ENCODE measurements at regions not wholly inside any gene's neighbourhood (a gene's known extent, or its start where the extent isn't known, plus 50 kb on each side); places are given as distances from the start of the nearest gene placed in this dataset.

- Histone ChIP-seq H3K9me3 (no peaks in the 10 kb centered on the region), H3K27ac (no peak overlapping the region), H3K4me1 (replicated peaks) (no peaks in the 10 kb centered on the region), H3K36me3 (no peaks in the 10 kb centered on the region), H3K4me3 (no peak overlapping the region), H3K27me3 (replicated peaks; ENCODE audit: insufficient read depth) (no peaks in the 10 kb centered on the region)
- TF ChIP-seq POLR2A (IDR thresholded peaks at IDR 0.05) (no peak), CTCF (IDR thresholded peaks at IDR 0.05) (no peak), POLR2AphosphoS5 (IDR thresholded peaks at IDR 0.05) (no peak)
- WGBS, result 75% methylated on average over 2 of the region's 2 CpGs
- no peak for DNase-seq (ENCODE audit: low spot score)
- intact Hi-C loops (cut with DNase I), result no loop called here
These were observed 234.7 kb upstream of the NPY start for GRCh38 chr7:24049296-24049695.

- no peak for TF ChIP-seq POLR2A (IDR thresholded peaks at IDR 0.05)
- TF ChIP-seq POLR2AphosphoS5 (IDR thresholded peaks at IDR 0.05), result no peak
- TF ChIP-seq CTCF (IDR thresholded peaks at IDR 0.05), result no peak
- Histone ChIP-seq H3K27me3 (replicated peaks; ENCODE audit: insufficient read depth) (no peaks in the 10 kb centered on the region), H3K27ac (no peak overlapping the region), H3K4me1 (replicated peaks) (no peaks in the 10 kb centered on the region), H3K36me3 (no peaks in the 10 kb centered on the region), H3K4me3 (no peak overlapping the region), H3K9me3 (no peaks in the 10 kb centered on the region)
- no peak for DNase-seq (ENCODE audit: low spot score)
- intact Hi-C loops (cut with DNase I), result no loop called here
- 62% methylated on average over 7 of the region's 7 CpGs for WGBS
These were observed 232.9 kb upstream of the NPY start for GRCh38 chr7:24050991-24051560.

- H3K4me1 ChIP-seq (replicated peaks), result no peaks in the 10 kb centered on the region
- TF ChIP-seq POLR2AphosphoS5 (IDR thresholded peaks at IDR 0.05) (no peak), CTCF (IDR thresholded peaks at IDR 0.05) (no peak), POLR2A (IDR thresholded peaks at IDR 0.05) (no peak)
- no peaks in the 10 kb centered on the region for H3K9me3 ChIP-seq
- no peak overlapping the region for H3K27ac ChIP-seq
- H3K36me3 ChIP-seq, result no peaks in the 10 kb centered on the region
- 91% methylated on average over 5 of the region's 5 CpGs for WGBS
- H3K27me3 ChIP-seq (replicated peaks; ENCODE audit: insufficient read depth), result no peaks in the 10 kb centered on the region
- intact Hi-C loops (cut with DNase I), result no loop called here
- no peak overlapping the region for H3K4me3 ChIP-seq
- DNase-seq (ENCODE audit: low spot score), result no peak
These were observed 232.3 kb upstream of the NPY start for GRCh38 chr7:24051651-24052050.

- no peaks in the 10 kb centered on the region for H3K36me3 ChIP-seq
- no peak for DNase-seq (ENCODE audit: low spot score)
- no peaks in the 10 kb centered on the region for H3K9me3 ChIP-seq
- no peaks in the 10 kb centered on the region for H3K4me1 ChIP-seq (replicated peaks)
- H3K27me3 ChIP-seq (replicated peaks; ENCODE audit: insufficient read depth), result peaks cover 2% of the 10 kb centered on the region
- TF ChIP-seq CTCF (IDR thresholded peaks at IDR 0.05), result no peak
- TF ChIP-seq POLR2A (IDR thresholded peaks at IDR 0.05), result no peak
- intact Hi-C loops (cut with DNase I), result no loop called here
- no peak overlapping the region for H3K27ac ChIP-seq
- H3K4me3 ChIP-seq, result no peak overlapping the region
- WGBS, result 65% methylated on average over 6 of the region's 6 CpGs
These were observed 231.3 kb upstream of the NPY start for GRCh38 chr7:24052572-24053260.

GRCh38 chr7:24054236-24054635, 229.8 kb upstream of the NPY start:
- TF ChIP-seq POLR2AphosphoS5 (IDR thresholded peaks at IDR 0.05) (no peak), CTCF (IDR thresholded peaks at IDR 0.05) (no peak), POLR2A (IDR thresholded peaks at IDR 0.05) (no peak)
- intact Hi-C loops (cut with DNase I), result no loop called here
- Histone ChIP-seq H3K9me3 (no peaks in the 10 kb centered on the region), H3K27me3 (replicated peaks; ENCODE audit: insufficient read depth) (peaks cover 2% of the 10 kb centered on the region), H3K4me1 (replicated peaks) (no peaks in the 10 kb centered on the region), H3K36me3 (no peaks in the 10 kb centered on the region), H3K27ac (no peak overlapping the region), H3K4me3 (no peak overlapping the region)
- no peak for DNase-seq (ENCODE audit: low spot score)
- WGBS, result 49% methylated on average over 2 of the region's 2 CpGs

Data from prostate gland (tissue), 2 donors.